ENCODE measurements at regions not wholly inside any gene's neighbourhood (a gene's known extent, or its start where the extent isn't known, plus 50 kb on each side); places are given as distances from the start of the nearest gene placed in this dataset.

DNA sequence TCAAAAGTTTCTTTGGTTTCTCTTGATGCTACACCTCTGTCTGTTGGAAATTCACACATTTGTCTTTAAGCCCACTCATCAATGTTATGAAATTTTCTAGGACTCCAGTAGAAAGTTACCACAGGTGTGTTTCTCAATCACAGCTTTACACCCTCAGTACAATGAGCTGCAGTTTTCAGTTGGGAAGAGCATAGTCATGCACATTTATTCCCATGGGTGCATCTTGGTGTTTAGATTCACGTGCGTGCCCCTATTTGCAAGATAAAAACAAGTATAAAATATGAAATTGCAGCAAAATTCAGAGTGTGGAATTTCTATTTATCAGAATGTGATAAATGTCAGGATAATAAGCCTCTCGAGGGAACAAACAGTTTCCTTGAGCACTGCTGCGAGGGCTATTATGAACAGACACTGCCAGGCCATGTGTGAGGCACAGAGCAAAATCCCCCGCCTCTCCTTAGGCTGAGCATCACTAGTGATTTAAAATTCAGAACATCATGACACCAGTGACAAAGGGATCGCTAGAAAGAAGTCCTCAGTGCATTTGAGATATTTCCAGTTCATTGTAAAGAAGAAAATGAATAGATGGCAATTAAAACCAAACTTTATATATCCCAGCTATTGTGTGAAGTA, 512.2 kb upstream of the TCF4 start:
- no peak for FAIRE-seq
- TF ChIP-seq POLR2A (IDR thresholded peaks at IDR 0.05; ENCODE audit: low read depth, low read length): no peak
- TF ChIP-seq POLR2AphosphoS5 (IDR thresholded peaks at IDR 0.05; ENCODE audit: low read depth, low read length): no peak
- TF ChIP-seq TAF1 (IDR thresholded peaks at IDR 0.05; ENCODE audit: borderline replicate concordance, low read depth, low read length): no peak
- no peak for DNase-seq (ENCODE audit: insufficient read length)

DNA sequence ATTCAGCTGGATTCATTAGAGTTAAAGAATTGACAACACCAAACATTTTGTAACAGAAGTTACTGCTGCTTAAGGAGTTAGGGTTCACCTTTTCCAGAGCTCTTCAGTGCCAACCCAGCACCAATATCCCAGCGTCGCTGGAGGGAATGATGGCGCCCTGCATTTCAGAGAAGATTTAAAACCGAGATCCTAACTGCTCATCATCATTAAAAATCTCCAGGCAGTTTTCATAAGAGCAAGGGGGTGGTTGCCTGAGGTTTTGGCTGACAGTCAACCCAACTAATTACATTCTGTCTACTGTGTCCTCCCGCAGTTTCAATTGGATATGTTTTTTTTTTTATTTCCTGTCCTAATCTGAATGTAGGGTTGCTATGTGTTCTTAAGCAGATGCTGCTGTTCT, 509.6 kb upstream of the TCF4 start:
- FAIRE-seq (no peak), DNase-seq (ENCODE audit: insufficient read length) (no peak)

DNA sequence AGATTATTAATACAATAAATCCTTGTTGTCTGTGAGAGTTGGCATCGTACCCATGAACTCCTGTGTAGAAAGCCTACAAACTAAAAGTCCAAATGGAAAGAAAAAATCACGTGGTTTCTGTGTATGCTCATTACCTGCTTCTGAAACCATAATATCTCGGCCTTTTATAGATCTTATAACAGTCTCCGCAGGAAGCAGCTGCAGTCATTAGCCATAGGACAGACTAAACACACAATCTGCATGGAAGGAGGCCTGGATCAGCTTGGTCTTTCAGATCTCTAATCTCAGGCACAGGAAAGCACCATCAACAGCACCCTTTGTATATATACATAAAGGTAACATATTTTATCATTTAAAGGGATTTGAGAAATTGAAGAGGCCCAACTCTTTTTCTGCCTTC, 508.9 kb upstream of the TCF4 start:
- TF ChIP-seq POLR2A (IDR thresholded peaks at IDR 0.05; ENCODE audit: low read depth, low read length) (no peak), POLR2AphosphoS5 (IDR thresholded peaks at IDR 0.05; ENCODE audit: low read depth, low read length) (no peak)
- DNase-seq (ENCODE audit: insufficient read length): no peak
- no peak for FAIRE-seq

More for the DNA sequence above, 509.6 kb upstream of the TCF4 start:
- TF ChIP-seq POLR2AphosphoS5 (IDR thresholded peaks at IDR 0.05; ENCODE audit: low read depth, low read length) (no peak), TAF1 (IDR thresholded peaks at IDR 0.05; ENCODE audit: borderline replicate concordance, low read depth, low read length) (no peak), POLR2A (IDR thresholded peaks at IDR 0.05; ENCODE audit: low read depth, low read length) (no peak)

DNA sequence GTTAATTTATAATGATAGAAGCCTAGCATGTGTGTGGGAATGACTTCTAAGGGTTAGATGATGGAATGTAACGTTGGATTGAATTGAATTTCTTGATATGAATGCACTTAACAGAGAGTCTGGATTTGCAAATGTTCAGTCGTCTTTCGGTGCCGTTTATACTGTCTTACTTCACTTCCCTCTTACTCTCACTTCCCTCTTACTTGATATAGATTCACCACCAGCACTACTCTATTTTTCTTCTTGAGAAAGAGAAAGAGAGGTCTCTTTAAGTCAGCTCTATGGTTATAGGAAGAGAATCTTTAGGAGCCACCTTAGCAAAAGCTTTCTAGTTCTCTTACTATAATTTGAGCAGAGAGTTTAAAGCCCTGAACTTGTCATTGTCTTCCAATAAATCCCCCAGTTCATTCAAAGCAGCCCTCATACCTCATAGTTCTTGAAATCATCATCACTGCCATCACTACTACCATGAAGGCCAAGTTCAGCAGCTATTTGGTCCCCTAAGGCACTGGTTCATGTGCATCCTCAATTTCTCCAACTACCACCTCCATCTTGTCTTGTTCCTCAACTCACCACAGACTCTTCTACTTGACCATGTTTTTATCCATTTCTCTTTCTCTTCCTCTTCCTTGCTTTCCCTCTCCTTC, 501.7 kb upstream of the TCF4 start:
- TF ChIP-seq POLR2AphosphoS5 (IDR thresholded peaks at IDR 0.05; ENCODE audit: low read depth, low read length) (no peak), TAF1 (IDR thresholded peaks at IDR 0.05; ENCODE audit: borderline replicate concordance, low read depth, low read length) (no peak), POLR2A (IDR thresholded peaks at IDR 0.05; ENCODE audit: low read depth, low read length) (no peak)
- no peak for FAIRE-seq
- no peak for DNase-seq (ENCODE audit: insufficient read length)

DNA sequence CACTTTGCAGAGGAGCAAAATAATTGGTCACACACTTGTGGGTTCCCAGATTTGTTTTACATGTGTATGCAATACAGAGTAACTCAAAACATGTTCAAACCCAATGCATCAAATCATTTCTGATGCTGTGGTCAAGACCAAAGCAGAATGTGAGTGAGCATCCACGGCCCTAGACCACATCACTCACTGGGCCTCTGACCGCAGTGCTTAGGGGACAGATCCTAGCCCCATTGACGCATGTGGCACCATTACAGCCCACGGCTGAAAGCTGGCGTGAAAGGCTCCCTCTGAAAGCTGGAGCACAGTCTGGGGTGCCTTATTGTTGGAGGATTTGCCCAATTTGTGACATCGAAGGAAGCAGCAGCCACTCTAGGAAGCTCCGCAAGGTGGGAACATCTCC, 498.8 kb upstream of the TCF4 start:
- FAIRE-seq (no peak), DNase-seq (ENCODE audit: insufficient read length) (no peak)
- TF ChIP-seq POLR2A (IDR thresholded peaks at IDR 0.05; ENCODE audit: low read depth, low read length): no peak
- no peak for TF ChIP-seq TAF1 (IDR thresholded peaks at IDR 0.05; ENCODE audit: borderline replicate concordance, low read depth, low read length)

DNA sequence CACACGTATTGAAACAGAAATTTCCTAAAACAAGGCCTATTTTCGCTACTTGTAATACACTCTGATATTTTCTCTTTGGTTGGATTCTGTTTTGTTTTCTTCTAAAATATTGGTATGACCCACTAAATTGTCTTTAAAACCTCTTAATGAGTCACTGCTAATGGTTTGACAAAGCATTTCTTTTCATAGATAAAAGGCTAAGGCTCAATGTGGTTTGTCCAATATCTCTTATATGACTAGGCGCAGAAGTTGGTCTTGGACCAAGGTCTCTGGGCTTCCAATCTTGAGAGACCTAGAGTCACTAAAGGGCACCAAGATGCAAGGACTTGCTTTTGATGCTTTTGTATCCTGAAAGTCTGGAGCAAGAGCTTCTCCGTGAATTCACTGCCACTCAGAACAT, 498.2 kb upstream of the TCF4 start:
- DNase-seq (ENCODE audit: insufficient read length) (no peak), FAIRE-seq (no peak)
- TF ChIP-seq POLR2AphosphoS5 (IDR thresholded peaks at IDR 0.05; ENCODE audit: low read depth, low read length) (no peak), POLR2A (IDR thresholded peaks at IDR 0.05; ENCODE audit: low read depth, low read length) (no peak), TAF1 (IDR thresholded peaks at IDR 0.05; ENCODE audit: borderline replicate concordance, low read depth, low read length) (no peak)

DNA sequence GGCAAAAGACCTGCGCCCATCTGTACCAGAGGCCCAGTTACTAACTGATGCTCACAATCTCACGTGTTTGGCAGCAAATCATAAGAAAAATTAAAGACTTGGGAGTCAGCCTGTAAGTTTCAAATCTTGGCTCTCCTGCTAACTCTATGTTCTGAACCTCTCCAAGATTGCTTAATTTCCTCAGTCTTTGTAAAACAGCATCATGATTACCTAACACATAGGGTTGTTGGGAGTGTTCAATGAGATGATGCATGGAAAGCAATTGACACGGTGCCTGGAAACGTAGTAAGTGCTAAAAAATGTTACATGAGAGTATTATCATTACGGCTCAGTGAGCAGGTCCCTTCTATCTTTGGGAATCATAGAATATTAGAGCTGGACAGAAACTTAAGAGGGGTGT, 497.6 kb upstream of the TCF4 start:
- no peak for FAIRE-seq
- DNase-seq (ENCODE audit: insufficient read length): no peak
- TF ChIP-seq TAF1 (IDR thresholded peaks at IDR 0.05; ENCODE audit: borderline replicate concordance, low read depth, low read length) (no peak), POLR2AphosphoS5 (IDR thresholded peaks at IDR 0.05; ENCODE audit: low read depth, low read length) (no peak), POLR2A (IDR thresholded peaks at IDR 0.05; ENCODE audit: low read depth, low read length) (no peak)

DNA sequence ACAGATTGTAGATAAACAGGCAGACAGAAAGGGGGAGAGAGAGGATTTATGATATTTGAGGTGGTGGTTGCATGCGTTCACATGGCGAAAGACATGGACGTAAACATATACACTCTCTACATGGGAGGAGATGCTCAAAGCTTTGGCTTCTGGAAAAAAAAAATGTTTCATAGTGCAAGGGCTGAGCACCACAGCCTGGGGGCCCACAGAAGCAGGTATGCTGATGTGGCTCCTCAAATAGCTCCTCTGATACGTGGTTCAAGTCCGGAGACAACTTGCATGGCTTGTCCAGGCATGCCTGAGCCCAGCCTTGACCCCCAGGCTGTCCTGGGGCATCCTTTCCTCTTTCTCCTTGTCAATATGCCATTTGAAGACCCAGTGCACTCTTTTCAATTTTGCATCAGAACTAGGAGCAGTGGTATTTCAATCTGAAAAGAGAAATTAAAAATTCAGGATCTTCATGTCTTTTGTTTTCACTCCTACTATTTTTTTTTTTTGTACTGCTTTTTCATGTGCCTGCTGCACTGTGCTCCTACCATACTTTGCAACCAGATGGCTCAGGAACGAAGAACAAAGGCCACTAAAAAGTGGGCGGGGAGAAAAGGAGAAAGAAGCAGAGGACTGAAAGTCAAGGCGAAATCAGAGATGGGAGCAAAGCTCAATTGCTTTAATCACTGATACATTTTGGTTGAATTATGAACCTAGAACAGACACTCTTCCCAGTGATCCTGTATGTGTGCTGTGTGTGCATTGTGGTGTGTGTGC, 495.7 kb upstream of the TCF4 start:
- FAIRE-seq (no peak), DNase-seq (ENCODE audit: insufficient read length) (no peak)
- no peak for TF ChIP-seq POLR2A (IDR thresholded peaks at IDR 0.05; ENCODE audit: low read depth, low read length)
- no peak for TF ChIP-seq POLR2AphosphoS5 (IDR thresholded peaks at IDR 0.05; ENCODE audit: low read depth, low read length)
- no peak for TF ChIP-seq TAF1 (IDR thresholded peaks at IDR 0.05; ENCODE audit: borderline replicate concordance, low read depth, low read length)

DNA sequence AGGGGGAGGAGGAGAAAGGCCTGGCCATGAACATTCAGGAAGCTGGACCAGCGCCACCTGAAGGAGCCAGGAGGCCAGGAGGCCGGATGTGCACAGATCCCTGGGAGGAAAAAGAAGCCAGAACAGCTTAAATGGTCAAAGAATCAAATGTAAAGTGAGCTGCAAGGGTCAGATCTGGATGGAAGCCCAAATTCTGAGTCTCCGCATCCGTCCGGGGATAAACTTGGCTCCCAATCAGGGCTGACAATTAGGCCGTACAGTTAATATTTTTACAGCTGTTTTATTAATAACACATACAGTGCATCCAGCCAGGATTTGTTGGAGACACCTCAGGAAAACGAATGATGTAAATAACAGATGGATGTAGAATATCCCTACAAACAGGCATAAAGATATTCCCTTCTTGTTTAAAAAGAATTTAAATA, 495.1 kb upstream of the TCF4 start:
- FAIRE-seq (no peak), DNase-seq (ENCODE audit: insufficient read length) (no peak)
- TF ChIP-seq POLR2AphosphoS5 (IDR thresholded peaks at IDR 0.05; ENCODE audit: low read depth, low read length) (no peak), TAF1 (IDR thresholded peaks at IDR 0.05; ENCODE audit: borderline replicate concordance, low read depth, low read length) (no peak), POLR2A (IDR thresholded peaks at IDR 0.05; ENCODE audit: low read depth, low read length) (no peak)

DNA sequence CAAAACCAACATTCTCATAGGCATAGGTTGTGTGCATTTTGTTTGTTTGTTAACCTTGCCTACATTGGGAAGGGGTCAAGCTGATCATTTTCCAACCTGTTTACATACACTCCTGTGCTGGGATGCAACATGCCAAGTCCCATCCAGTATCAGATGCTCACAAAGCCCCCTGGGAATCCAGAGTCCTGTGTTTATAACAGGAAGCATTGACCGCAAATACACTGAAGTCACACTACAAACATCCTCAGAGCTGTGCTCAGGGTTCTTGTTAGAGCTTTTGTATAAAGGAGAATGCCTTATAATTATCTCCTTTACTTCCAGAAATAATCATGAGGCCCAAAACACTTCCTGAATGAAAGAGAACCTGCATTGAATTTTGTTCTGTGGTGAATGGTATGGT, 488.7 kb upstream of the TCF4 start:
- no peak for DNase-seq (ENCODE audit: insufficient read length)
- no peak for FAIRE-seq
- no peak for TF ChIP-seq POLR2AphosphoS5 (IDR thresholded peaks at IDR 0.05; ENCODE audit: low read depth, low read length)
- TF ChIP-seq POLR2A (IDR thresholded peaks at IDR 0.05; ENCODE audit: low read depth, low read length): no peak
- TF ChIP-seq TAF1 (IDR thresholded peaks at IDR 0.05; ENCODE audit: borderline replicate concordance, low read depth, low read length): no peak

DNA sequence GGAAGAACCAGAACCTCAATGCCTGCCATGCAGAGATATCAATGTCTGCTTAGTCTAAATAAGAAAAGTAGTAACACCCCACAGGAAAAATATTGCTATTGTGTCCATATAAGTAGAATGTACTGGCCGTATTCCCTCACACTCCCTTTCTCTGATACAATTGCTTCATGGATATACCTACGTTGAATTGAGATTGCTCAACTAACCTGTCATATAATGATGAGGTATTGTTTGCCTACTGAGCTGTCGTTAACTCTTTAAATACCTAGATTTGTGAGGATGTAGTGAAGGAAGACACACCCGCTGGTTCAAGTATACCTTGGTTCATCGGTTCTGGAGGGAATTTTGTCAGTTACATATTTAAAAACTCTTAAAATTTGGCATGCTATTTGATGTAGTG, 480.7 kb upstream of the TCF4 start:
- TF ChIP-seq POLR2AphosphoS5 (IDR thresholded peaks at IDR 0.05; ENCODE audit: low read depth, low read length): no peak
- no peak for TF ChIP-seq TAF1 (IDR thresholded peaks at IDR 0.05; ENCODE audit: borderline replicate concordance, low read depth, low read length)
- TF ChIP-seq POLR2A (IDR thresholded peaks at IDR 0.05; ENCODE audit: low read depth, low read length): no peak
- no peak for FAIRE-seq
- DNase-seq (ENCODE audit: insufficient read length): no peak

Measured in GM12892 (cell line).